DOHH2 (cell line): ENCODE measurements at regions not wholly inside any gene's neighbourhood (a gene's known extent, or its start where the extent isn't known, plus 50 kb on each side); places are given as distances from the start of the nearest gene placed in this dataset.

Source experiments
- H3F3A ChIP-seq: fragments of 200-600 bp; sonication (generic), shearing (Covaris generic); 2 replicates; pipeline ENCODE4 v1.6.0; 2016; ENCODE audit warnings: antibody characterized with exemption, mild to moderate bottlenecking; ENCODE audit not compliant: control insufficient read depth, insufficient read depth
- H3K27ac ChIP-seq: fragments of 200-600 bp; sonication (generic); 2 replicates; pipeline ENCODE4 v1.5.1; 2014; ENCODE audit warnings: low read depth, mild to moderate bottlenecking, low read length, moderate library complexity
- H3K27me3 ChIP-seq: fragments of 200-600 bp; sonication (generic); 2 replicates; pipeline ENCODE4 v1.6.1; 2014; ENCODE audit warnings: mild to moderate bottlenecking, low read length, mixed read lengths; ENCODE audit not compliant: control insufficient read depth
- H3K36me3 ChIP-seq: fragments of 200-600 bp; sonication (generic); 2 replicates; pipeline ENCODE4 v1.6.1; 2014; ENCODE audit warnings: mild to moderate bottlenecking, low read length, moderate library complexity, mixed read lengths; ENCODE audit not compliant: control insufficient read depth
- H3K4me1 ChIP-seq: fragments of 200-600 bp; sonication (generic); 2 replicates; pipeline ENCODE4 v1.6.1; 2014; ENCODE audit warnings: mild to moderate bottlenecking, low read length, mixed read lengths; ENCODE audit not compliant: control insufficient read depth
- H3K4me2 ChIP-seq: fragments of 200-600 bp; sonication (generic); 2 replicates; pipeline ENCODE4 v1.6.0; 2014; ENCODE audit warnings: mild to moderate bottlenecking, low read length, moderate library complexity
- H3K4me3 ChIP-seq: fragments of 200-600 bp; sonication (generic); 2 replicates; pipeline ENCODE4 v1.5.1; 2014; ENCODE audit warnings: mild to moderate bottlenecking, low read length, mixed read lengths
- H3K79me2 ChIP-seq: fragments of 200-600 bp; sonication (generic); 2 replicates; pipeline ENCODE4 v1.6.1; 2014; ENCODE audit warnings: mild to moderate bottlenecking, low read length, mixed read lengths; ENCODE audit not compliant: control insufficient read depth
- H3K9me2 ChIP-seq: fragments of 200-600 bp; sonication (generic); replicated peaks from 2 replicates; pipeline ENCODE4 v1.6.1; 2014; ENCODE audit warnings: mild to moderate bottlenecking, low read length, mixed read lengths; ENCODE audit not compliant: control insufficient read depth
- H3K9me3 ChIP-seq: fragments of 200-600 bp; sonication (generic); 2 replicates; pipeline ENCODE4 v1.6.1; 2014; ENCODE audit warnings: antibody characterized with exemption, low read length, mixed read lengths; ENCODE audit not compliant: control insufficient read depth, insufficient read depth
- H4K20me1 ChIP-seq: fragments of 200-600 bp; sonication (generic); 2 replicates; pipeline ENCODE4 v1.6.0; 2014; ENCODE audit warnings: low read depth, mild to moderate bottlenecking, antibody characterized with exemption, low read length, moderate library complexity; ENCODE audit not compliant: control insufficient read depth, insufficient read depth
- EZH2phosphoT487 ChIP-seq: fragments of 200-600 bp; sonication (generic); IDR thresholded peaks from 2 replicates; pipeline ENCODE4 v1.6.1; 2017; ENCODE audit warnings: borderline replicate concordance, mild to moderate bottlenecking, antibody characterized with exemption, low read length, moderate library complexity, mixed read lengths
- TF ChIP-seq, protein P1 (sequence below): fragments of 200-600 bp; sonication (generic); IDR thresholded peaks from one replicate; pipeline ENCODE4 v1.5.1; 2014; ENCODE audit warnings: antibody characterized with exemption, mild to moderate bottlenecking, low read depth, low read length; ENCODE audit not compliant: poor library complexity, severe bottlenecking

GRCh38 chr11:92504534-92504933, 279.9 kb downstream of the FAT3 start:
- H3K79me2 ChIP-seq: no peaks in the 10 kb centered on the region

DNA sequence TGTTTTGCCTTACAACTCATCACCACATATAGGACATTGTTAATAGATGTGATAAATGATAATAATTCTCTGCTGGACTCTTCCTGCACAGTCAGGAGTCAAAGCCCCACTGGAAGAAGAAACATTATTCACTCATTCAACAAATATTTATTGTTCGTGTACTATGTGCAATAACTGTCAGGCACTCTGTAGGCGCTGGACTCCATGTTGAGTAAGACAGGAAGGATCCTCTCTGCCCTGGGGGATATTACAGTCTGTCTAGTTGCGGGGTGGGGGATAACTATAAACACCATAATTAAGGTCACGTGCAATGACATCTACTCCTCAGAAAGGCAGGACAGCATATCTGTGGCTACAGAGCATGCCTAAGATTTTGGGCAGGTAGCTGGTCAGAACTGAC, 281.1 kb downstream of the FAT3 start:
- H3K9me2 ChIP-seq: no peaks in the 10 kb centered on the region
- H3K4me2 ChIP-seq: no peak overlapping the region
- H3F3A ChIP-seq: no peaks in the 10 kb centered on the region
- H3K36me3 ChIP-seq: no peaks in the 10 kb centered on the region
- no peaks in the 10 kb centered on the region for H3K9me3 ChIP-seq
- H3K27me3 ChIP-seq: no peaks in the 10 kb centered on the region
- TF ChIP-seq, protein P1, sequence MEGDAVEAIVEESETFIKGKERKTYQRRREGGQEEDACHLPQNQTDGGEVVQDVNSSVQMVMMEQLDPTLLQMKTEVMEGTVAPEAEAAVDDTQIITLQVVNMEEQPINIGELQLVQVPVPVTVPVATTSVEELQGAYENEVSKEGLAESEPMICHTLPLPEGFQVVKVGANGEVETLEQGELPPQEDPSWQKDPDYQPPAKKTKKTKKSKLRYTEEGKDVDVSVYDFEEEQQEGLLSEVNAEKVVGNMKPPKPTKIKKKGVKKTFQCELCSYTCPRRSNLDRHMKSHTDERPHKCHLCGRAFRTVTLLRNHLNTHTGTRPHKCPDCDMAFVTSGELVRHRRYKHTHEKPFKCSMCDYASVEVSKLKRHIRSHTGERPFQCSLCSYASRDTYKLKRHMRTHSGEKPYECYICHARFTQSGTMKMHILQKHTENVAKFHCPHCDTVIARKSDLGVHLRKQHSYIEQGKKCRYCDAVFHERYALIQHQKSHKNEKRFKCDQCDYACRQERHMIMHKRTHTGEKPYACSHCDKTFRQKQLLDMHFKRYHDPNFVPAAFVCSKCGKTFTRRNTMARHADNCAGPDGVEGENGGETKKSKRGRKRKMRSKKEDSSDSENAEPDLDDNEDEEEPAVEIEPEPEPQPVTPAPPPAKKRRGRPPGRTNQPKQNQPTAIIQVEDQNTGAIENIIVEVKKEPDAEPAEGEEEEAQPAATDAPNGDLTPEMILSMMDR: no peak
- no peak for TF ChIP-seq EZH2phosphoT487
- H4K20me1 ChIP-seq: no peaks in the 10 kb centered on the region
- H3K4me1 ChIP-seq: no peaks in the 10 kb centered on the region
- no peak overlapping the region for H3K4me3 ChIP-seq
- no peak overlapping the region for H3K27ac ChIP-seq
- no peaks in the 10 kb centered on the region for H3K79me2 ChIP-seq

More at GRCh38 chr11:92504534-92504933, 279.9 kb downstream of the FAT3 start:
- Histone ChIP-seq H4K20me1 (no peaks in the 10 kb centered on the region), H3K36me3 (no peaks in the 10 kb centered on the region), H3K4me2 (no peak overlapping the region), H3K27me3 (no peaks in the 10 kb centered on the region), H3K9me2 (no peaks in the 10 kb centered on the region), H3K27ac (no peak overlapping the region), H3K9me3 (no peaks in the 10 kb centered on the region), H3K4me1 (no peaks in the 10 kb centered on the region), H3K4me3 (no peak overlapping the region), H3F3A (no peaks in the 10 kb centered on the region)
- TF ChIP-seq, protein P1: no peak
- no peak for TF ChIP-seq EZH2phosphoT487

DNA sequence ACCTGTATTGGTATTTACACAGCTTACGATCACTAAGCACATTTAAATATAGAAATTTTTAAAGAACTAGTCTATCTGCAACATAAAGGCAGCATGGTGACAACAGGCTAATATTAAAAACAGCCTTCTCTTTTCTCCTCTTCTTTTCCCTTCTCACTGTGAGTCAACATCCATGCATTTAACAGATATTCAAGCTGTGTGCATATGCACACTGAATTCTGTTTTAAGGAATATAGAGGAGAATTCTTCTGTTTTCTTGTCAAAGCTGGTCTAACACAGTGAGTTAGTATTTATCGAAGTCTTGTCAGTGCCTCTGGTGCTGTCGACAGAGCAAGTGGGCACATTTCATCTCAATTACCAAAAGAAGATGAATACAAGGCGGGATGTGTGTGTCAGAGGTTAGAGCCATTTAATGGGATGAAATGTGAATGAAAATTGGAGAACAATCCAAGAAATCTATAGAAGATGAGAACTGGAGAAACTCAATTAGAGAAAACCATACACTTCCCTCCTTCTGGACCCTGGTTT, 282.3 kb downstream of the FAT3 start:
- Histone ChIP-seq H3K9me2 (no peaks in the 10 kb centered on the region), H3K4me3 (no peak overlapping the region), H4K20me1 (no peaks in the 10 kb centered on the region), H3K4me2 (no peak overlapping the region), H3K36me3 (no peaks in the 10 kb centered on the region), H3K79me2 (no peaks in the 10 kb centered on the region), H3K4me1 (no peaks in the 10 kb centered on the region), H3K27ac (no peak overlapping the region), H3K9me3 (no peaks in the 10 kb centered on the region), H3F3A (no peaks in the 10 kb centered on the region), H3K27me3 (no peaks in the 10 kb centered on the region)
- no peak for TF ChIP-seq EZH2phosphoT487
- TF ChIP-seq, protein P1: no peak

DNA sequence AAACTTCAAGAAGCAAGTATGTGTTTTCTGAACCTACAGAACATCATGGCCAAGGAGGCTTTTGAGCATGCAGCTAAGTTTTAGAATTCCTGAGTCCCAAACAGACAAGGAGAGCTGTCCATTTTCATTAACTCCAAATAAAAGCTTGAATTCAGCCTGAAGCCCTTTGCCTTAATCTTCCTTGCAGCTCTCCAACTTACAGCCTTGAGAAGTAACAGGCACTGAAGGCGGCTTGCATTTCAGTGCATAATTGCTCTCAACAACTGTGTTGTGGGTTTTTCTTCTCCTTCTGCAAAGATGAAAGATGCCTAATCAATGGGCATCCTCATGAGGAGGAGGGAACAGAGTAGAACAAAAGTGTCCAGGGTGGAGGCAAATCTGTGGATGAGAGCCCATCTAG, 286.0 kb downstream of the FAT3 start:
- Histone ChIP-seq H3K4me1 (no peaks in the 10 kb centered on the region), H3K9me2 (no peaks in the 10 kb centered on the region), H3K27me3 (no peaks in the 10 kb centered on the region), H3K27ac (no peak overlapping the region), H3K79me2 (no peaks in the 10 kb centered on the region), H3F3A (no peaks in the 10 kb centered on the region), H3K4me3 (no peak overlapping the region), H4K20me1 (no peaks in the 10 kb centered on the region), H3K4me2 (no peak overlapping the region), H3K36me3 (no peaks in the 10 kb centered on the region), H3K9me3 (no peaks in the 10 kb centered on the region)
- TF ChIP-seq, protein P1: no peak
- no peak for TF ChIP-seq EZH2phosphoT487
